ENCODE measurements at regions not wholly inside any gene's neighbourhood (a gene's known extent, or its start where the extent isn't known, plus 50 kb on each side); places are given as distances from the start of the nearest gene placed in this dataset.

DNA sequence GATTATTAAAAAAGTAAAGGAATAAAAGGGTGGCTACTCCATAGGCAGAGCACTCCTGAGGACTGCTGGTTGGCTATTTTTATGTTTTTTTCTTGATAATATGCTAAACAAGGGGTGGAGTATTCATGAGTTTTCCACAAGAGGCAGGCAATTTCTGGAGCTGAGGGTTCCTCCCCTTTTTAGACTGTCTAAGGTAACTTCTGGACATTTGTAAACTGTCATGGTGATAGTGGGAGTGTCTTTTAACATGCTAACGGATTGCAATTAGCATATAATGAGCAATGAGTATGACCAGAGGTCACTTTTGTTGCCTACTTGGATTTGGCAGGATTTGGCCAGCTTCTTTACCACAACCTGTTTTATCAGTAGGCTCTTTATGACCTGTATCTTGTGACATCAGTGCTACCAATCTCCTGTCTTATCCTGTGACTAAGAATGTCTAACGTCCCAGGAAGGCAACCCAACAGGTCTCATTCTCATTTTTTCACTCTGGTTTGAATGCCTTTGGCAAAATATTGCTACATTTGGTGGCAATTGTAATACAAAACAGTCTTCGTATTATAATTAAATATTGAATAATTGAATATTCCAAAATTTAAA lies 587.8 kb upstream of the POM121L12 start:
- Histone ChIP-seq H3K27me3 (ENCODE audit: control insufficient read depth, insufficient read depth, low read length) (no peaks in the 10 kb centered on the region), H3K18ac (ENCODE audit: low read depth, low read length) (no peak overlapping the region), H2AK5ac (ENCODE audit: low read depth, low read length) (no peak overlapping the region), H3K14ac (replicated peaks; ENCODE audit: low read depth, low read length) (no peak overlapping the region), H3K4me2 (ENCODE audit: low read depth, low read length) (no peak overlapping the region), H3K23ac (ENCODE audit: low read depth, low read length) (no peak overlapping the region), H4K5ac (ENCODE audit: low read depth, low read length) (no peak overlapping the region), H4K91ac (ENCODE audit: insufficient read depth, low read depth, low read length) (no peak overlapping the region), H2BK120ac (ENCODE audit: low read depth, low read length) (no peak overlapping the region), H2BK5ac (ENCODE audit: low read depth, low read length, poor library complexity, severe bottlenecking) (no peak overlapping the region), H3K27ac (ENCODE audit: insufficient read depth, low read length) (no peak overlapping the region), H4K20me1 (ENCODE audit: insufficient read depth, low read length) (no peaks in the 10 kb centered on the region), H2BK15ac (ENCODE audit: low read depth, low read length) (no peak overlapping the region), H4K8ac (ENCODE audit: low read depth in 2 of 2, low read length in 2 of 2) (no peak overlapping the region), H2AK9ac (replicated peaks; ENCODE audit: low read depth, low read length, poor library complexity) (no peak overlapping the region), H3K9me1 (ENCODE audit: insufficient read depth, low read length) (no peaks in the 10 kb centered on the region), H3K9me3 (ENCODE audit: control insufficient read depth, insufficient read depth, low read length) (0 out of 2 replicates have a peak, but pooled peaks cover 2% of the 10 kb centered on the region), H3K4me1 (ENCODE audit: control insufficient read depth, insufficient read depth, low read length) (no peaks in the 10 kb centered on the region), H2AFZ (replicated peaks; ENCODE audit: low read length, poor library complexity) (no peak overlapping the region), H3K4me3 (ENCODE audit: insufficient read depth, low read depth, low read length) (no peak overlapping the region), H3K79me1 (ENCODE audit: low read depth in 1 of 2, low read length in 2 of 2) (no peaks in the 10 kb centered on the region), H3K4ac (ENCODE audit: low read depth, low read length) (no peak overlapping the region), H2BK20ac (ENCODE audit: low read depth, low read length) (no peak overlapping the region), H3K56ac (ENCODE audit: extremely low read depth, insufficient read depth, low read length) (no peak overlapping the region), H3K36me3 (ENCODE audit: control insufficient read depth, insufficient read depth, low read length) (no peaks in the 10 kb centered on the region), H3K9ac (ENCODE audit: low read depth, low read length) (no peak overlapping the region)
- DNase-seq (no peak), ATAC-seq (ENCODE audit: low read depth) (no peak)
- in situ Hi-C loops (cut with MboI; ENCODE audit: low sequenced_read_pairs), result no loop called here
- intact Hi-C loops (cut with micrococcal nuclease), result no loop called here
- no TSS peak for BruUV-seq (replicated peaks)
- TF ChIP-seq POLR2A (IDR thresholded peaks at IDR 0.05; ENCODE audit: low read depth, low read length), result no peak
- dilution Hi-C loops (cut with HindIII; ENCODE audit: low sequenced_read_pairs, unreplicated experiment), result no loop called here
- ChIA-PET POLR2A (ENCODE audit: unreplicated experiment) (no interaction called here), CTCF (no interaction called here)
- WGBS, 2 experiments (ENCODE audit: extremely low coverage in 2 of 2, insufficient read length in 1 of 2), result no CpG with 5 or more reads among the region's 3 CpGs
